GM21423 (cell line): ENCODE measurements at regions not wholly inside any gene's neighbourhood (a gene's known extent, or its start where the extent isn't known, plus 50 kb on each side); places are given as distances from the start of the nearest gene placed in this dataset.
"Not testable (repeated sequence)": the region's sequence is repeated elsewhere in the genome, so short reads cannot be mapped to it uniquely, and the experiment has no call there.

Experiments used
- ATAC-seq: cut with Tn5 transposase; IDR thresholded peaks from one replicate; pipeline ENCODE4 v1.9.1; 2021; ENCODE audit warnings: mild to moderate bottlenecking, moderate library complexity; ENCODE audit not compliant: unreplicated experiment

GRCh38 chr4:123624959-123625358, 228.4 kb downstream of the SPRY1 start:
- ATAC-seq = peak; percentile 67

GRCh38 chr4:123628288-123628687, 231.7 kb downstream of the SPRY1 start:
- no peak for ATAC-seq

- ATAC-seq = no peak
Measured at GRCh38 chr4:123631786-123632692, 235.4 kb downstream of the SPRY1 start.

- ATAC-seq = no peak
Measured at GRCh38 chr4:123632693-123633030, 236.1 kb downstream of the SPRY1 start.

- no peak for ATAC-seq
Measured at GRCh38 chr4:123638834-123639233, 242.2 kb downstream of the SPRY1 start.

GRCh38 chr4:123640271-123640670, 243.7 kb downstream of the SPRY1 start:
- no peak for ATAC-seq

- ATAC-seq = no peak
Measured at GRCh38 chr4:123640824-123641223, 244.2 kb downstream of the SPRY1 start.

GRCh38 chr4:123643691-123644090, 247.1 kb downstream of the SPRY1 start:
- ATAC-seq = no peak

- peak; percentile 88 for ATAC-seq
Measured at GRCh38 chr4:123649250-123649644, 252.7 kb downstream of the SPRY1 start.

- peak; percentile 54 for ATAC-seq
Measured at GRCh38 chr4:123649645-123650391, 253.2 kb downstream of the SPRY1 start.

GRCh38 chr4:123651066-123651465, 254.5 kb downstream of the SPRY1 start:
- ATAC-seq = no peak

- no peak for ATAC-seq
Measured at GRCh38 chr4:123651536-123652180, 255.1 kb downstream of the SPRY1 start.

GRCh38 chr4:123652476-123652875, 255.9 kb downstream of the SPRY1 start:
- no peak for ATAC-seq

GRCh38 chr4:123653236-123653635, 256.6 kb downstream of the SPRY1 start:
- ATAC-seq = no peak

- ATAC-seq = not testable (repeated sequence)
Measured at GRCh38 chr4:123656746-123657294, 260.2 kb downstream of the SPRY1 start.

GRCh38 chr4:123657606-123658005, 261.0 kb downstream of the SPRY1 start:
- not testable (repeated sequence) for ATAC-seq

GRCh38 chr4:123659262-123659661, 262.7 kb downstream of the SPRY1 start:
- no peak for ATAC-seq

- ATAC-seq = no peak
Measured at GRCh38 chr4:123659730-123660129, 263.1 kb downstream of the SPRY1 start.

GRCh38 chr4:123661080-123661737, 264.6 kb downstream of the SPRY1 start:
- ATAC-seq = no peak

GRCh38 chr4:123662827-123663226, 266.2 kb downstream of the SPRY1 start:
- ATAC-seq = no peak

- no peak for ATAC-seq
Measured at GRCh38 chr4:123666486-123666885, 269.9 kb downstream of the SPRY1 start.
